ENCODE measurements at regions not wholly inside any gene's neighbourhood (a gene's known extent, or its start where the extent isn't known, plus 50 kb on each side); places are given as distances from the start of the nearest gene placed in this dataset.
"Not testable (repeated sequence)": the region's sequence is repeated elsewhere in the genome, so short reads cannot be mapped to it uniquely, and the experiment has no call there.

GRCh38 chr16:31702796-31703195 is 170.8 kb upstream of the ZNF267 start:
- no peak for DNase-seq (ENCODE audit: low read depth)

- DNase-seq (ENCODE audit: low read depth): no peak
Observed at GRCh38 chr16:31703526-31704128, 170.0 kb upstream of the ZNF267 start.

GRCh38 chr16:31704138-31704537 is 169.5 kb upstream of the ZNF267 start:
- no peak for DNase-seq (ENCODE audit: low read depth)

- no peak for DNase-seq (ENCODE audit: low read depth)
Observed at GRCh38 chr16:31705371-31705770, 168.2 kb upstream of the ZNF267 start.

GRCh38 chr16:31706318-31706717 is 167.3 kb upstream of the ZNF267 start:
- no peak for DNase-seq (ENCODE audit: low read depth)

- no peak for DNase-seq (ENCODE audit: low read depth)
Observed at GRCh38 chr16:31706925-31707324, 166.7 kb upstream of the ZNF267 start.

- DNase-seq (ENCODE audit: low read depth): no peak
Observed at GRCh38 chr16:31707743-31708335, 165.8 kb upstream of the ZNF267 start.

- no peak for DNase-seq (ENCODE audit: low read depth)
Observed at GRCh38 chr16:31708348-31708747, 165.3 kb upstream of the ZNF267 start.

GRCh38 chr16:31709181-31709580 is 164.4 kb upstream of the ZNF267 start:
- DNase-seq (ENCODE audit: low read depth): no peak

- no peak for DNase-seq (ENCODE audit: low read depth)
Observed at GRCh38 chr16:31710134-31710533, 163.5 kb upstream of the ZNF267 start.

GRCh38 chr16:31710880-31711279 is 162.7 kb upstream of the ZNF267 start:
- no peak for DNase-seq (ENCODE audit: low read depth)

GRCh38 chr16:31711344-31711845 is 162.2 kb upstream of the ZNF267 start:
- no peak for DNase-seq (ENCODE audit: low read depth)

GRCh38 chr16:31712064-31712540 is 161.5 kb upstream of the ZNF267 start:
- DNase-seq (ENCODE audit: low read depth): no peak

GRCh38 chr16:31713071-31713944 is 160.3 kb upstream of the ZNF267 start:
- peak; percentile 85 for DNase-seq (ENCODE audit: low read depth)

- no peak for DNase-seq (ENCODE audit: low read depth)
Observed at GRCh38 chr16:31713945-31714902, 159.4 kb upstream of the ZNF267 start.

- DNase-seq (ENCODE audit: low read depth): no peak
Observed at GRCh38 chr16:31714903-31715504, 158.6 kb upstream of the ZNF267 start.

GRCh38 chr16:31715915-31716314 is 157.7 kb upstream of the ZNF267 start:
- no peak for DNase-seq (ENCODE audit: low read depth)

- DNase-seq (ENCODE audit: low read depth): no peak
Observed at GRCh38 chr16:31718998-31719397, 154.6 kb upstream of the ZNF267 start.

- no peak for DNase-seq (ENCODE audit: low read depth)
Observed at GRCh38 chr16:31727553-31727952, 146.1 kb upstream of the ZNF267 start.

GRCh38 chr16:31734265-31734664 is 139.3 kb upstream of the ZNF267 start:
- DNase-seq (ENCODE audit: low read depth): no peak

- DNase-seq (ENCODE audit: low read depth): not testable (repeated sequence)
Observed at GRCh38 chr16:31745098-31745497, 128.5 kb upstream of the ZNF267 start.
